CD4-positive, alpha-beta T cell (primary cell): ENCODE measurements at regions not wholly inside any gene's neighbourhood (a gene's known extent, or its start where the extent isn't known, plus 50 kb on each side); places are given as distances from the start of the nearest gene placed in this dataset.

Experiments used
- ATAC-seq: fragments of 200-7000 bp; cut with Tn5 transposase; one replicate; pipeline ENCODE4 v1.10.0; 2022; ENCODE audit warnings: mild to moderate bottlenecking; ENCODE audit not compliant: poor library complexity
- CTCF ChIA-PET: fragments of 350-600 bp; sonication (Branson Sonifier 250); formaldehyde crosslinking; loops from one replicate; lab custom pipeline; 2021; ENCODE audit warnings: antibody characterized with exemption, inconsistent platforms; lab: Charles Lee
- POLR2A ChIA-PET: fragments of 350-600 bp; sonication (Branson Sonifier 250); formaldehyde crosslinking; loops from one replicate; lab custom pipeline; 2021; ENCODE audit warnings: antibody characterized with exemption, inconsistent platforms; lab: Charles Lee
- DNase-seq, 14 experiments: peaks; one replicate each; pipeline ENCODE4 v3.0.0-alpha.2; 2013 to 2020; ENCODE audit warnings: mixed read lengths in 2 of 14
- H3K27ac ChIP-seq, 2 donors: one replicate each; pipeline versions ENCODE4 v1.5.1 to v1.7.0; 2013; ENCODE audit warnings: low read length in 2 of 2, low read depth in 1 of 2, mild to moderate bottlenecking in 1 of 2
- H3K27me3 ChIP-seq, 2 experiments: 1 replicate in 1 of 2; 2 replicates in 1 of 2; pipeline versions ENCODE4 v1.6.1 to v1.7.0; 2013; ENCODE audit warnings: low read length in 2 of 2, control low read depth in 1 of 2, mild to moderate bottlenecking in 1 of 2, moderate library complexity in 1 of 2; ENCODE audit not compliant: insufficient read depth in 2 of 2, control insufficient read depth in 1 of 2
- H3K36me3 ChIP-seq: one replicate; pipeline ENCODE4 v1.6.1; 2013; ENCODE audit warnings: low read length, control low read depth; ENCODE audit not compliant: insufficient read depth
- H3K4me1 ChIP-seq: one replicate; pipeline ENCODE4 v1.6.1; 2013; ENCODE audit warnings: low read length, control low read depth; ENCODE audit not compliant: insufficient read depth
- H3K4me3 ChIP-seq: one replicate; pipeline ENCODE4 v1.5.1; 2013; ENCODE audit warnings: mild to moderate bottlenecking, low read length, moderate library complexity
- H3K9me3 ChIP-seq, 2 experiments: 1 replicate in 1 of 2; 2 replicates in 1 of 2; pipeline versions ENCODE4 v1.6.1 to v1.7.0; 2013; ENCODE audit warnings: low read length in 2 of 2, mild to moderate bottlenecking in 2 of 2, control low read depth in 1 of 2, moderate library complexity in 1 of 2; ENCODE audit not compliant: control insufficient read depth in 1 of 2, insufficient read depth in 1 of 2
- H3K27ac Mint-ChIP-seq: one replicate; pipeline ENCODE4 v1.8.0; 2020; ENCODE audit warnings: mixed read lengths
- H3K27me3 Mint-ChIP-seq: one replicate; pipeline ENCODE4 v1.8.0; 2021; ENCODE audit warnings: mixed read lengths
- H3K36me3 Mint-ChIP-seq: one replicate; pipeline ENCODE4 v1.8.0; 2021; ENCODE audit warnings: low read depth, mixed read lengths
- H3K4me1 Mint-ChIP-seq: one replicate; pipeline ENCODE4 v1.8.0; 2021; ENCODE audit warnings: low read depth, mixed read lengths
- H3K4me3 Mint-ChIP-seq: one replicate; pipeline ENCODE4 v1.8.0; 2020; ENCODE audit warnings: mild to moderate bottlenecking, mixed read lengths
- H3K9me3 Mint-ChIP-seq: one replicate; pipeline ENCODE4 v1.8.0; 2020; ENCODE audit warnings: mixed read lengths
- CTCF ChIP-seq: fragments of 200-600 bp; IDR thresholded peaks from one replicate; pipeline ENCODE4 v1.8.0; 2022; ENCODE audit warnings: antibody characterized with exemption, mild to moderate bottlenecking
- intact Hi-C, 2 experiments: fragments of 100-400 bp; cut with DNase I in 1 of 2; cut with micrococcal nuclease in 1 of 2; formaldehyde crosslinking; loops; one replicate each; pipeline versions ENCODE4 v1.15.1 to v1.9.0; 2023 to 2025; cut with DNase I, micrococcal nuclease

GRCh38 chr11:55503449-55503848 is 50.8 kb upstream of the OR4C15 start:
- Histone ChIP-seq H3K36me3 (no peaks in the 10 kb centered on the region), H3K27me3 (no peaks in the 10 kb centered on the region), H3K27ac (no peak overlapping the region), H3K9me3 (peaks cover 15 to 18% of the 10 kb centered on the region in 2 experiments), H3K4me1 (no peaks in the 10 kb centered on the region), H3K4me3 (no peak overlapping the region)
- POLR2A ChIA-PET = no interaction called here
- no peak for ATAC-seq
- CTCF ChIA-PET = no interaction called here
- Mint-ChIP-seq H3K36me3 (no peaks in the 10 kb centered on the region), H3K9me3 (peaks cover 21% of the 10 kb centered on the region), H3K4me1 (no peaks in the 10 kb centered on the region), H3K27ac (no peak overlapping the region), H3K27me3 (no peaks in the 10 kb centered on the region), H3K4me3 (no peak overlapping the region)
- no peak for TF ChIP-seq CTCF
- intact Hi-C loops = no loop called here
- no peak for DNase-seq
